ENCODE measurements at regions not wholly inside any gene's neighbourhood (a gene's known extent, or its start where the extent isn't known, plus 50 kb on each side); places are given as distances from the start of the nearest gene placed in this dataset.
A peak's percentile ranks its signal among the peaks of the same experiment; 100 is the strongest.

DNA sequence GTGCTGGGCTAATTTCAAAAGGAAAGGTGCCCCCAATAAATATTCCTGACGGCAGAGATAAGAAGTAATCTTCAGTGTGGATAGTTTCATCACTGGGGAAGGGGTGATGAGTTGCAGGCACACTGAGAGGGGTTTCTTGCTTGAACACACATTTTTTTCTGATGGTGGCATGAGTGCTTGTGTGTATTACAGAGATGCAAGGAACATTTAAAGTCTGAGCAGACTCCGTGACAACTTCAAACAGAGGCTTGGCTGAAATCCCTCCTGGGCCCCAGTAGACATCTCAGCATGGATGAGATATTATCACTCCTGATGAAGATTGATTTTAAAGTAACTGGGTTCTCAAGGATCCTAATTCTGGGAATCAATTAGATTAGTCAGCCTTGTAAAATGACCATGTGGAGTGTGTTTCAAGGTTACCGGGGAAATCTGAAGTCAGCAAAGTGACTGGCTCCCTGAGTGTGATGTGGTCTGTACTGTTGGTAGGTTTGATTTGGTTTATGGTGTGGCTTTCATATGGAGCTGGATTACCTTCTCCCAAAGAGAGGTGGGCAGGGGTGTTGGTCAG, 435.8 kb upstream of the EEF2KMT start:
- H3K27ac Mint-ChIP-seq = no peak overlapping the region
- no peaks in the 10 kb centered on the region for H3K36me3 Mint-ChIP-seq
- no peaks in the 10 kb centered on the region for H3K27me3 Mint-ChIP-seq
- H3K36me3 ChIP-seq (ENCODE audit: control insufficient read depth, insufficient read depth, low read length) = no peaks in the 10 kb centered on the region
- peaks cover 0 to 11% (median 4%) of the 10 kb centered on the region in 7 donors for H3K9me3 Mint-ChIP-seq
- ATAC-seq (ENCODE audit: low read depth in 2 of 2) (no peak), DNase-seq (no peak)
- no peak overlapping the region for H3K27ac ChIP-seq (ENCODE audit: insufficient read depth, low read length, poor library complexity, severe bottlenecking)
- H3K4me3 ChIP-seq (ENCODE audit: low read depth, low read length) = no peak overlapping the region
- H3K27me3 ChIP-seq (ENCODE audit: control insufficient read depth, insufficient read depth, low read length) = no peaks in the 10 kb centered on the region
- H3K4me1 Mint-ChIP-seq = no peaks in the 10 kb centered on the region
- H3K4me3 Mint-ChIP-seq = no peak overlapping the region
- no peaks in the 10 kb centered on the region for H3K4me1 ChIP-seq (ENCODE audit: control insufficient read depth, insufficient read depth, low read length, poor library complexity, severe bottlenecking)
- H3K9me3 ChIP-seq (ENCODE audit: control insufficient read depth in 2 of 2, low read length in 2 of 2) = no peaks in the 10 kb centered on the region

DNA sequence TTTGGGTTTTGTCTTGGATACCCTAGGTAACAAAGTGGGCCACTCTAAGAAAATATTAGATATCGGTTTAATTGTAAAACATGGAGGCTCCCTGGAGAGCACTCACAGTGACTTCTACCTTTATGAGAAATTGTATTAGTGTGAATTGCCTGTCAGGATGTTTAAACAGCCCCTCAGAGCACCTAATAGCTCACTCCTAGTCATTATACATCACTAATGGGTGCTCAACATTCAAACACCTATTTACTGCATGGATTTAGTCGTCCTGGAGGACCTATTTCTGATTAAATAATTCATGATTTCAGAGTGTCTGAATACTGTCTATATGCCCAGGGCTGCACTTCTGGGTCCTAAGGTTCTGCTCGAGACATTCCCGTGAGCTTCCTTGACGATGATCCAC, 430.2 kb upstream of the EEF2KMT start:
- ATAC-seq (ENCODE audit: low read depth in 2 of 2) (no peak), DNase-seq (no peak)
- Mint-ChIP-seq H3K36me3 (no peaks in the 10 kb centered on the region), H3K9me3 (peaks cover 0 to 4% (median 2%) of the 10 kb centered on the region in 7 donors), H3K27me3 (no peaks in the 10 kb centered on the region), H3K27ac (no peak overlapping the region), H3K4me1 (no peaks in the 10 kb centered on the region), H3K4me3 (no peak overlapping the region)
- no peak overlapping the region for H3K4me3 ChIP-seq (ENCODE audit: low read depth, low read length)
- no peaks in the 10 kb centered on the region for H3K9me3 ChIP-seq (ENCODE audit: control insufficient read depth in 2 of 2, low read length in 2 of 2)
- no peak overlapping the region for H3K27ac ChIP-seq (ENCODE audit: insufficient read depth, low read length, poor library complexity, severe bottlenecking)
- H3K36me3 ChIP-seq (ENCODE audit: control insufficient read depth, insufficient read depth, low read length) = no peaks in the 10 kb centered on the region
- H3K4me1 ChIP-seq (ENCODE audit: control insufficient read depth, insufficient read depth, low read length, poor library complexity, severe bottlenecking) = no peaks in the 10 kb centered on the region
- no peaks in the 10 kb centered on the region for H3K27me3 ChIP-seq (ENCODE audit: control insufficient read depth, insufficient read depth, low read length)

DNA sequence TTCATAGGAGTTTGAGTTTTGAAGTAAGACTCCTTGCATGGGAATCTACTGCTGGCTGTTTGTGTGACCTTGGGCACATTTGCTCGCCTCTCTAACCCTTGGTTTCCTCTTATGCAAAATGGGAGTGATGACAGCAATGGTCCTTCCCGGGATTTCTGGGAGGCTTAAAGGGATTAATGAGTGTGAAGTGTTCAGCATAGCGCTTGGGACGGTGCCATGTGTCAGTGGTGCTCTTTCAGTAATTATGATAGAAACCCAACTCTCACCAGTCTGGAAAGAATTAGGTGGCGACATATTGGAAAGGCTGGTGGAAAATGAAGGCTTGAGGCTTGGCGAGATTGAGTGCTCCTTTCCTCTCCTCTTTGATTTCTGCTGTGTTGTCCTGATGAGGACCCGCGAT, 429.2 kb upstream of the EEF2KMT start:
- no peak overlapping the region for H3K27ac Mint-ChIP-seq
- H3K36me3 Mint-ChIP-seq = no peaks in the 10 kb centered on the region
- no peak overlapping the region for H3K27ac ChIP-seq (ENCODE audit: insufficient read depth, low read length, poor library complexity, severe bottlenecking)

DNA sequence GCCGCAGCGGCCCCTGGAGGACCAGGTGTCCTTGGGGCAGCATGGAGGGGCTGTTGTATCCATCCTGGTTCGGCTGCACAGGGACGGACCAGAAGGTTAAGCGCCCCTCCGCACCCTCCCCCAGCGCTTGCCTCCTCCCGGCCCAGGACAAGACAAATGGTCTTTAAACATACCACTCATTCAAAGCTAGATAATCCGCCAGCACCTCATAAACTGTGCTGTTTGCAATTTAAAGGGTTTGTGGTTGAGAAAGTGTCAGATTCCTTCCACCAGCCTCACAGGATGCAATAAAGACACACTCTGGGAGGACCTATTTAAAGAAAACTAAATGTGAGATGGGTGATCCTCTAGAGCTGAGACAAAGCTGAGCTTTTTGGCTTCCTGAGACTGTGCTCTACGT, 426.2 kb upstream of the EEF2KMT start:
- no peak overlapping the region for H3K4me3 Mint-ChIP-seq
- H3K9me3 ChIP-seq (ENCODE audit: control insufficient read depth in 2 of 2, low read length in 2 of 2) = no peaks in the 10 kb centered on the region
- H3K4me3 ChIP-seq (ENCODE audit: low read depth, low read length) = no peak overlapping the region
- H3K4me1 Mint-ChIP-seq = no peaks in the 10 kb centered on the region
- ATAC-seq (ENCODE audit: low read depth in 2 of 2) (no peak), DNase-seq (no peak)
- H3K27ac ChIP-seq (ENCODE audit: insufficient read depth, low read length, poor library complexity, severe bottlenecking) = no peak overlapping the region
- no peak overlapping the region for H3K27ac Mint-ChIP-seq
- no peaks in the 10 kb centered on the region for H3K27me3 Mint-ChIP-seq
- peaks cover 0 to 3% (median 1%) of the 10 kb centered on the region in 7 donors for H3K9me3 Mint-ChIP-seq
- no peaks in the 10 kb centered on the region for H3K4me1 ChIP-seq (ENCODE audit: control insufficient read depth, insufficient read depth, low read length, poor library complexity, severe bottlenecking)
- H3K27me3 ChIP-seq (ENCODE audit: control insufficient read depth, insufficient read depth, low read length) = no peaks in the 10 kb centered on the region
- H3K36me3 ChIP-seq (ENCODE audit: control insufficient read depth, insufficient read depth, low read length) = no peaks in the 10 kb centered on the region
- no peaks in the 10 kb centered on the region for H3K36me3 Mint-ChIP-seq

More for the DNA sequence above, 429.2 kb upstream of the EEF2KMT start:
- H3K4me1 Mint-ChIP-seq = no peaks in the 10 kb centered on the region
- no peaks in the 10 kb centered on the region for H3K4me1 ChIP-seq (ENCODE audit: control insufficient read depth, insufficient read depth, low read length, poor library complexity, severe bottlenecking)
- DNase-seq = no peak
- no peak overlapping the region for H3K4me3 ChIP-seq (ENCODE audit: low read depth, low read length)
- no peaks in the 10 kb centered on the region for H3K36me3 ChIP-seq (ENCODE audit: control insufficient read depth, insufficient read depth, low read length)
- H3K9me3 Mint-ChIP-seq = peaks cover 0 to 4% (median 2%) of the 10 kb centered on the region in 7 donors
- no peak overlapping the region for H3K4me3 Mint-ChIP-seq
- no peaks in the 10 kb centered on the region for H3K27me3 ChIP-seq (ENCODE audit: control insufficient read depth, insufficient read depth, low read length)
- no peaks in the 10 kb centered on the region for H3K27me3 Mint-ChIP-seq
- H3K9me3 ChIP-seq (ENCODE audit: control insufficient read depth in 2 of 2, low read length in 2 of 2) = no peaks in the 10 kb centered on the region
- ATAC-seq (ENCODE audit: low read depth in 2 of 2) = no peak

DNA sequence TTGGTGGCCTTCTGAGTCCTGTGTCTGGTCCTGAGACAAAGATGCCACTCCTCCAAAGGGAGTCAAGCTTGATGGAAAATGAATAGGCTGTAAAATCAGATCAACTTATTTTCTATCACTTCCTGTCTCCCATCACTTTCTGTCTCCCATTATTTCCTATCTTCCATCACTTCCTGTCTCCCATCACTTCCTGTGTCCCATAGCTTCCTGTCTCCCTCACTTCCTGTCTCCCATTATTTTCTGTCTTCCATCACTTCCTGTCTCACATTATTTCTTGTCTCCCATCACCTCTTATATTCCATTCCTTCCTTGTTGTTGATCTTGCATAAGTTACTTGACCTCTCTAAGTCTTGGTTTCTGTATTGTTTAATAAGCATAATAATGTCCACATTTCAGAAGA, 418.5 kb upstream of the EEF2KMT start:
- H3K36me3 Mint-ChIP-seq = no peaks in the 10 kb centered on the region
- H3K27ac Mint-ChIP-seq = no peak overlapping the region
- peaks cover 4% of the 10 kb centered on the region for H3K27me3 Mint-ChIP-seq
- H3K27me3 ChIP-seq (ENCODE audit: control insufficient read depth, insufficient read depth, low read length) = no peaks in the 10 kb centered on the region
- H3K9me3 ChIP-seq (ENCODE audit: control insufficient read depth in 2 of 2, low read length in 2 of 2) = no peaks in the 10 kb centered on the region
- peaks cover 3 to 11% (median 6%) of the 10 kb centered on the region in 7 donors for H3K9me3 Mint-ChIP-seq
- no peak overlapping the region for H3K27ac ChIP-seq (ENCODE audit: insufficient read depth, low read length, poor library complexity, severe bottlenecking)
- H3K4me3 ChIP-seq (ENCODE audit: low read depth, low read length) = no peak overlapping the region
- H3K4me1 ChIP-seq (ENCODE audit: control insufficient read depth, insufficient read depth, low read length, poor library complexity, severe bottlenecking) = no peaks in the 10 kb centered on the region
- H3K4me3 Mint-ChIP-seq = no peak overlapping the region
- no peaks in the 10 kb centered on the region for H3K36me3 ChIP-seq (ENCODE audit: control insufficient read depth, insufficient read depth, low read length)
- H3K4me1 Mint-ChIP-seq = peaks cover 0 to 3% (median 0%) of the 10 kb centered on the region in 4 donors
- no peak for DNase-seq
- ATAC-seq (ENCODE audit: low read depth in 2 of 2) = no peak

DNA sequence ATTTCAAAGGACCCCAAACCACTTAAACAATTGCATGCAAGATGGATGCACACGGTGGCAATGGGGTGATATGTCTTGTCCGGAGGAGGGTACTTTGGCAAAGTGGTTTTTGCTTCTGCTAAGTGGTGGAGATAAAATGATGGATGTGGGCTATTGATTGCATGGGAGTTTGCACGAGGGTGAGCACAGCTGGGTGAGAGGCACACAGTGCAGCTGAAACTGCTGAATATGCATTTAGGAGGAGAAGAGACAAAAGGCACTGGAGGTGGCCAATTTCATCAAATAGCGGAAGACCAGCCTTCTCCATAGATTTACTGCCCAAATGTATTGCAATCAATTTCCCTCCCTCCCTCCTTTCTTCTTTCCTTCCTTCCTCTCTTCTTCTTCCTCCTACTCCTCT, 414.4 kb upstream of the EEF2KMT start:
- Histone ChIP-seq H3K27me3 (ENCODE audit: control insufficient read depth, insufficient read depth, low read length) (no peaks in the 10 kb centered on the region), H3K4me3 (ENCODE audit: low read depth, low read length) (no peak overlapping the region), H3K27ac (ENCODE audit: insufficient read depth, low read length, poor library complexity, severe bottlenecking) (no peak overlapping the region), H3K4me1 (ENCODE audit: control insufficient read depth, insufficient read depth, low read length, poor library complexity, severe bottlenecking) (no peaks in the 10 kb centered on the region), H3K9me3 (ENCODE audit: control insufficient read depth in 2 of 2, low read length in 2 of 2) (no peaks in the 10 kb centered on the region), H3K36me3 (ENCODE audit: control insufficient read depth, insufficient read depth, low read length) (no peaks in the 10 kb centered on the region)
- Mint-ChIP-seq H3K27ac (no peak overlapping the region), H3K36me3 (no peaks in the 10 kb centered on the region), H3K4me3 (no peak overlapping the region), H3K4me1 (peaks cover 0 to 3% (median 0%) of the 10 kb centered on the region in 4 donors), H3K27me3 (peaks cover 1% of the 10 kb centered on the region), H3K9me3 (peaks cover 2 to 11% (median 7%) of the 10 kb centered on the region in 7 donors)
- DNase-seq (no peak), ATAC-seq (ENCODE audit: low read depth in 2 of 2) (no peak)

DNA sequence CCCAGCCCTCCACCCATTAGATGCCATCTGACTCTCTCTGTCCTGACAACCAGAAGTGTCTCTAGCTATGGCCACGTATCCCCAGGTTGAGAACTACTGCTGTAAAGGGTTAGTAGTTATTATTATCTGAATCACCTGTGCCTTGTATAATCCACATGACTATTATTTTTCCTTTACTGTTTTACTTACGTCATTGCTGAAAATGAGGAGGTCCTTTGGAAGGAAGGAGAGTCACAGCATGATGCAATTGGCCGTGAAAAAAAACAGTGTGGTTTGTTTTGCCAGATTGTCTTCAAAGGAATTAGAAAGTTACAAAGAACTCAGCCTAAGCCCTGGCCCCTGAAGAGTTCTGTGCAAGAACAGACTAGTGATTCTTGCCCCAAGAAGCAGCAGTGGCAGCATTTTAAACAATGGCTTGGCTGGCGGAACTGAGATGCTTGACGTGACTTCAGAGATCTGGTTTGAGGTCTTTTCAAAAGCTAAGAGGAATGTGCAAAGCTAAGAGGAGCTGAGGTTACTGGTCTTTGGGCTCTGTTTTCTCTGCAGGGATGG, 413.3 kb upstream of the EEF2KMT start:
- no peak for DNase-seq
- Mint-ChIP-seq H3K4me1 (no peaks in the 10 kb centered on the region), H3K36me3 (no peaks in the 10 kb centered on the region), H3K9me3 (peaks cover 0 to 8% (median 4%) of the 10 kb centered on the region in 7 donors), H3K27ac (no peak overlapping the region), H3K4me3 (no peak overlapping the region), H3K27me3 (no peaks in the 10 kb centered on the region)
- Histone ChIP-seq H3K4me3 (ENCODE audit: low read depth, low read length) (no peak overlapping the region), H3K9me3 (ENCODE audit: control insufficient read depth in 2 of 2, low read length in 2 of 2) (no peaks in the 10 kb centered on the region), H3K27me3 (ENCODE audit: control insufficient read depth, insufficient read depth, low read length) (no peaks in the 10 kb centered on the region), H3K36me3 (ENCODE audit: control insufficient read depth, insufficient read depth, low read length) (no peaks in the 10 kb centered on the region), H3K27ac (ENCODE audit: insufficient read depth, low read length, poor library complexity, severe bottlenecking) (no peak overlapping the region), H3K4me1 (ENCODE audit: control insufficient read depth, insufficient read depth, low read length, poor library complexity, severe bottlenecking) (no peaks in the 10 kb centered on the region)
- no peak for ATAC-seq (ENCODE audit: low read depth in 2 of 2)

DNA sequence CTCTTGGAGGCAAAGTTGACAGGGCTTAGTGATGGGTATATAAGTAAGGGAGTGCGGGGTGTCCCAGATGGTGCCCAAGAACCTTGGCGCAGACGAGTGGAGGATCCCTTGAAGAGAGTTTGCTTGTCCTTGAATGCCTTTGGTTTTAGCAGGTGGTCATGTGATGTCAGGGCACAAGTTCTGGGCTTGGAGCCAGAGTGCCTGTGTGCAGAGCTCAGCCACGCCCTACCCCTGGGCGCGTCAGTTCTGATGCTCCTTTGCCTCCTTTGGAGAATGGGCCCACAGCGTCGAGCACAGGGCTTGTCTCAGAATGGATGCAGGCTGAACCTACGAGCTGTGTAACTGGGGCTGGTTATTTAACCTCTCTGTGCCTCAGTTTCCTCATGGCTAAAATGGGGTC, 412.2 kb upstream of the EEF2KMT start:
- ATAC-seq (ENCODE audit: low read depth in 2 of 2) (no peak), DNase-seq (no peak)
- Histone ChIP-seq H3K36me3 (ENCODE audit: control insufficient read depth, insufficient read depth, low read length) (no peaks in the 10 kb centered on the region), H3K4me3 (ENCODE audit: low read depth, low read length) (no peak overlapping the region), H3K4me1 (ENCODE audit: control insufficient read depth, insufficient read depth, low read length, poor library complexity, severe bottlenecking) (no peaks in the 10 kb centered on the region), H3K9me3 (ENCODE audit: control insufficient read depth in 2 of 2, low read length in 2 of 2) (no peaks in the 10 kb centered on the region), H3K27ac (ENCODE audit: insufficient read depth, low read length, poor library complexity, severe bottlenecking) (no peak overlapping the region), H3K27me3 (ENCODE audit: control insufficient read depth, insufficient read depth, low read length) (no peaks in the 10 kb centered on the region)
- Mint-ChIP-seq H3K36me3 (no peaks in the 10 kb centered on the region), H3K4me1 (no peaks in the 10 kb centered on the region), H3K27me3 (no peaks in the 10 kb centered on the region), H3K9me3 (peaks cover 0 to 8% (median 4%) of the 10 kb centered on the region in 7 donors), H3K27ac (no peak overlapping the region), H3K4me3 (peak overlapping the region in 1 of 4 donors; percentile 56)
